ENCODE measurements at regions not wholly inside any gene's neighbourhood (a gene's known extent, or its start where the extent isn't known, plus 50 kb on each side); places are given as distances from the start of the nearest gene placed in this dataset.

GRCh38 chr2:160741815-160742214 is 248.2 kb upstream of the RBMS1 start:
- no peak for TF ChIP-seq TEAD4 (IDR thresholded peaks at IDR 0.05)
- no peak for TF ChIP-seq USF1 (IDR thresholded peaks at IDR 0.05)
- no peak for TF ChIP-seq TCF12 (IDR thresholded peaks at IDR 0.05; ENCODE audit: low read depth)
- no peak for TF ChIP-seq RAD21 (IDR thresholded peaks at IDR 0.05; ENCODE audit: low read depth)
- no peak for TF ChIP-seq MAX (IDR thresholded peaks at IDR 0.05)
- no peak for TF ChIP-seq ZBTB7A (IDR thresholded peaks at IDR 0.05; ENCODE audit: low read depth)
- TF ChIP-seq REST (IDR thresholded peaks at IDR 0.05; ENCODE audit: low read depth): no peak
- no peak for TF ChIP-seq EGR1 (IDR thresholded peaks at IDR 0.05)

All from Ishikawa (cell line).